Endothelial cell of umbilical vein (primary cell): ENCODE measurements at regions not wholly inside any gene's neighbourhood (a gene's known extent, or its start where the extent isn't known, plus 50 kb on each side); places are given as distances from the start of the nearest gene placed in this dataset.

Source experiments
- EZH2 ChIP-seq: IDR thresholded peaks from 2 replicates; pipeline ENCODE4 v1.6.1; 2012; ENCODE audit warnings: borderline replicate concordance, low read depth, mild to moderate bottlenecking, moderate library complexity, low read length, inconsistent platforms; ENCODE audit not compliant: severe bottlenecking
- POLR2A ChIP-seq: IDR thresholded peaks from 2 replicates; pipeline ENCODE4 v1.6.1; 2012; ENCODE audit warnings: low read depth, mild to moderate bottlenecking, control low read depth, low read length

GRCh38 chr2:180651596-180651995 lies 328.8 kb upstream of the UBE2E3 start:
- TF ChIP-seq EZH2: no peak
- TF ChIP-seq POLR2A: no peak
